NCI-H2171 treated with DMSO at 0.1 percent for 48 hours (cell line): ENCODE measurements at regions not wholly inside any gene's neighbourhood (a gene's known extent, or its start where the extent isn't known, plus 50 kb on each side); places are given as distances from the start of the nearest gene placed in this dataset.
"Not testable (repeated sequence)": the region's sequence is repeated elsewhere in the genome, so short reads cannot be mapped to it uniquely, and the experiment has no call there.

Source experiments
- DNase-seq: peaks from one replicate; lab custom pipeline; 2025; lab: John Stamatoyannopoulos, UW

DNA sequence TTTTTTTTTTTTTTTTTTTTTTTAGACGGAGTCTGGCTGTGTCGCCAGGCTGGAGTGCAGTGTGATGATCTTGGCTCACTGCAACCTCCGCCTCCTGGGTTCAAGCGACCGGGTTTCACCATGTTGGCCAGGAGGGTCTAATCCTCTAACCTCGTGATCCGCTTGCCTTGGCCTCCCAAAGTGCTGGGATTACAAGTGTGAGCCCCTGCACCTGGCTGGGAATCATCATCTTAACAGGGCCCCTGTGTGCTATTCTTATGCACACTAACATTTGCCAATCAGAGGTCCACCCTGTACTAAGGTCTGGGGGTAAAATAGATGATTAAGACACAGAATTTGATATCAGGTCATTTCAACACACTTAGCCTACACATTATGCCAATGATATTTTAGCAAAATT, 278.7 kb upstream of the CHRM3 start:
- DNase-seq, result no peak

GRCh38 chr1:239106689-239107088, 279.7 kb upstream of the CHRM3 start:
- DNase-seq, result not testable (repeated sequence)

DNA sequence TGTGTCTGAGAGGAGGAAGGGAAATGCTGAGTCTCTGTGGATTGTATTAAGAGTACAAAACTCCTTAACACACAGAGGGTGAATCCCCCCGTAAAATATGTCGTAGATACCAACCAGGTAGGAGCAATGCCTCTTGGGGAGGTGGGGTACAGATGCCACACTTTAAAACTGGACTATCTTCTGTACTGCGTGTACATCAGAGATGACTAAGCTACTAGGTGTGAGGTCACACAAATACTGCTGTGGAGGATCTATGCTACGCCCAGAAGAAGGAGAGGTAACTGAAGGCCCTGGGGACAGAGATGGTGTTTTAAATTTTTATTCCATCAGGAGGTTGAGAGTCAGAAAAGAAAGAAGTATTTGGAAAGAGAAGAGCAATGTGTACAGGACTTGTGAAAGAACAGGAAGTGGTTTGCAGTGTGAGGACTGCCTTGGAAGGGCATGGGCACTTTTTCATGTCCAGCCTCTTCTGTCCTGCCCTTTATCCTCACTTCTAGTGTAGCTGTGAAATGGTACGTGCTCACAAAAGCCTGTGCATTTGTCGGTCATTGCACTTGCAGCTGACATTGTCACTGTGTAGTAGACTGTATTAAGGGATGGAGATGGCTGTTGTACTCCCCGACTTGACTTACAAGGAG, 287.8 kb upstream of the CHRM3 start:
- DNase-seq, result no peak

GRCh38 chr1:239091537-239091936, 294.8 kb upstream of the CHRM3 start:
- DNase-seq, result no peak

GRCh38 chr1:239084459-239085080, 301.8 kb upstream of the CHRM3 start:
- no peak for DNase-seq

DNA sequence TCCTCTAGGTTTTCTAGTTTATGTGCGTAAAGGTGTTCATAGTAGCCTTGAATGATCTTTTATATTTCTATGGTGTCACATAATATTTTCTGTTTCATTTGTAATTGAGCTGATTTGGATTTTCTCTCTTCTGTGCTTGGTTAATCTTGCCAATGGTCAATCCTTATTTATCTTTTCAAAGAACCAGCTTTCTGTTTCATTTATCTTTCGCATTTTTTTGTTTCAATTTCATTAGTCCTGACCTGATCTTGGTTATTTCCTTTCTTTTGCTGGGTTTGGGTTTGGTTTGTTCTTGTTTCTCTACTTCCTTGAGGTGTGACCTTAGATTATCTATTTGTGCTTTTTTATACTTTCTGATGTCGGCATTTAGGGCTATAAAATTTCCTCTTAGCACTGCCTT, 304.4 kb upstream of the CHRM3 start:
- DNase-seq, result not testable (repeated sequence)

DNA sequence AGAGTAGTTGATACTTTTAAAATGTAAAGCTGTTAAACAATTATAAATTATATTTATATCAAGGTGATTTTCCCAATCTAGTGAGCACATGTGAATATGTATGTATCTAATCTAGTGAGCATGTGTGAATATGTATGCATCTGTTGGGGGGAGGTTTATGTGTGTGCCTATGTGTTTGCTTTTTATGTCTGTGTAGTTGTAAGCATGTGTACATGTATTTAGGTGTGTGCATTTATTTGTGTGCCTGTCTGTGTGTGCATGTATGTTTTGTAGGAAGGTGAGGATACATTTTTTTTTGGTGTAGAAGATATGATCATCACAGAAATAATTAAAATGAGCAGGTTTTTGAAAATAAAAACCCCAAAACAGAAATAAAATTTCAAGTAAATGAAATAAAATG, 318.9 kb upstream of the CHRM3 start:
- DNase-seq, result no peak

- no peak for DNase-seq
These were observed 319.3 kb upstream of the CHRM3 start for GRCh38 chr1:239067058-239067457.

DNA sequence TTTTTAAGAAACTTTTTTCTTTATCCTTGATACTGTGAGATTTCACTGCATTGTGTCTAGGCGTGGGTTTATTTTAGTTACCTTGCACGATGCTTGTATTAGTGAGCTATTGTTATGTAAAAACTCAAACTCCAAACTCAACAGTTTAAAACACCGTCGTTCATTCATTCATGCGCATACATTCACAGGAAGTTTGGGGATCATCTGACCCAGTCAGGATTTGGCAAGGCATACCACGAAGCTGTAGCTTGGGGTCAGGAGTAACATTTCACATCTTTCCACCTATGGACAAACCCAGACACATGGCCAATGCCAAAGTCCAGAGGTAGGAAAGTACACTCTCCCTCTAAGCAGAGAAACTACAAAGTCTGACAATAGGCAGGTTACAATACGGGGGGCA, 324.6 kb upstream of the CHRM3 start:
- DNase-seq, result no peak

GRCh38 chr1:239058190-239058589, 328.2 kb upstream of the CHRM3 start:
- no peak for DNase-seq

- no peak for DNase-seq
These were observed 329.4 kb upstream of the CHRM3 start for GRCh38 chr1:239056940-239057339.

DNA sequence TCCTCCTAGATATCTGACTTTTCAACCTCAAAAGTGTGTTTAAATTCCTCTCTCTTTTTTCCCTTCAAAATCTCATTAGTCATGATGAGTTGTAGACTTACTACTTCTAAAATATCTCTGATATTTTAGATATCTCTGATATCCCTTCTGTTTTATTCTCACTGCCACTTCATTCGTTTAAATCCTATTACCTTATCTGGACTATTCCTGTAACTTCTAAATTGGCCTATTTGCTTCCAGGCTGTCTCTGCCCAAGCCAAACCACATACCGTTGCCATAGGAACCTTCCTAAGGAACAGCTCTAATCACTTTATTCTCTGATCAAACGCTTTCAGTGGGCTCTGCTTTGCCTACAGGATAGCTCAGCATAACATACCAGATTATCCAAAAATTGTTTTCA, 333.1 kb upstream of the CHRM3 start:
- no peak for DNase-seq

DNA sequence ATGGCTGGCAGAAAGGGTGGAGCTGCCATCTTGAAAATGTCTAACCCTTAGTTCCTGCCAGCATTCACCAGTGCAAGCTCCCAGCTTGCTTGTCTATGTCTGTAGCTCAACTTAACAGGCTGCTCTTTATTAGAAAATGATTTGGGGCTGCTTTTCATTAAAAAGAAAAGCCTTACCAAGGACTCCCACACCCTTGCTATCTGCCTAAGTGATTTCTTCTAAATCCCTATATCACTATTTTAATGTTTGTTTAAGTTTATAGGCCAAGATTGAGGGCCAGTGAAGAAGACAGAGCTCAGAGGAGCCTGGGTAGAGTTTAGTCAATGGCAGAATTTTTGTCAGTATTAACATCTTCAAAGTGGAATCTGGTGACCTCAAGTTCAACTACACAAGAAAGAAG, 336.8 kb upstream of the CHRM3 start:
- DNase-seq, result no peak

- DNase-seq, result no peak
These were observed 341.5 kb upstream of the CHRM3 start for GRCh38 chr1:239044829-239045228.

GRCh38 chr1:239040523-239040922, 345.8 kb upstream of the CHRM3 start:
- DNase-seq, result no peak

DNA sequence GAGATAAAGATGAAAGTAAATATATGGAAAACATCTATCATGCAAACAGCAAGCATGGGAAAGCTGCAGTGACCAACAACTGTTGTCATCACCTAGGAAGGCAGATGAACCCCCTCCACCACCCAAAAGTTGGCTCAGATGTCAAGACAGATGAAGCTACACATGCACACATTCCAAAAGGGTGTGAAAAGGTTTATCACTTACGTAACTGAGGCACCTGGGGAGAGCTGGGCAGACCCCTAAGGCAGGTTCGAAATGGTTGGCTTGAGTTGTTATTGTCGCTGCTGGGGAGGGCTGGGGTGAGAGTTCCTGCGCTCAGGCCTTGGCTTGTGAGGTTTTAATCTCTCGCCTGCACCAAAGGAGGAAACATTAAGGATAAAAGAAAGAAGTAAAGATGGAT, 355.1 kb upstream of the CHRM3 start:
- no peak for DNase-seq

GRCh38 chr1:239025997-239026694, 360.2 kb upstream of the CHRM3 start:
- DNase-seq, result no peak

- no peak for DNase-seq
These were observed 361.1 kb upstream of the CHRM3 start for GRCh38 chr1:239025223-239025622.

DNA sequence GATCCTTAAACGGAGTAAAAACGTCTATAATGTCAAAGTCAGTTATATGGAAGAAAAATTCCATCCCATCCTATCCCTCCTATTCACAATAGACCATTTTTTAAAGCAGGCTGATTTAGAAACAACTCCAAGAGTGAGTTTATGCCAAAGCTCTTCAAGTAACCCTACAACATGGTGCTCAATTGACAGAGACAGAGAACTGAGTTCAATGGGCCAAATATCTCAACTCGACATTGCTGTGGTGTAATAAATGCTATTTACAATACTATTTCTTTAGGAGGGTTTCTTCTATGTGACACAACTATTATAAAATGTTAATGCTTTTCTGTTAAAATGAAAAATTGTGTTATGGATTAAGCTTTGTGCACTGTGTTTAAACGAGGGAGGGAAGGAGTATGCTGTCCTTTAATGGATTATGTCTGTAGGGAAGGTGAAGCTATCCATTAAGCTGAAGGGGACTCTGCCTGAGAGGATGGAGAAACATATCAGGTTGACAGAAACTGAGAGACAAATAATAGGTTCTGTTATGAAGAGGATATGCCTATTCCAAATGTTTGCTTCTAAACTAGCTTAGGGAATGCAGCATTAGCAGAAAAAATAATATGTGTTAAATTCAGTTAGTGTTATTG, 362.5 kb upstream of the CHRM3 start:
- DNase-seq, result no peak

DNA sequence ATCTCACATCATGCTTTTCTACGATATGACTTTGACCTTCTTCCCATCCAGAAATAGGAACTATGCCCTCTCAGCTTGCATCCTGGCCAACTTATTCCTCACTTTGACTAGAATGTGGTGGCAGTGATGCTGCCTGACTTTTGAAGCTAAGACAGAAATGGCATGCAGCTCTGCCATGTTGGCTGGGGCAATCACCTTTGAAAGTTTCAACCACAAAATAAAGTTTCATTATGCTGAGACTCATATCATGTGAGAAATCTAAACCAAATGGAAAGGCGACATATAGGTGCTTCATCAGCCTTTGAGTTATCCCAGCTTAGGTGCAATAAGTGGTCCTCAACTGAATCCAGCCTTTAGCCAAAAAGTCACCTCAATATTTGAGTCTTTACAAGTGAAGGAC, 370.0 kb upstream of the CHRM3 start:
- DNase-seq, result no peak

DNA sequence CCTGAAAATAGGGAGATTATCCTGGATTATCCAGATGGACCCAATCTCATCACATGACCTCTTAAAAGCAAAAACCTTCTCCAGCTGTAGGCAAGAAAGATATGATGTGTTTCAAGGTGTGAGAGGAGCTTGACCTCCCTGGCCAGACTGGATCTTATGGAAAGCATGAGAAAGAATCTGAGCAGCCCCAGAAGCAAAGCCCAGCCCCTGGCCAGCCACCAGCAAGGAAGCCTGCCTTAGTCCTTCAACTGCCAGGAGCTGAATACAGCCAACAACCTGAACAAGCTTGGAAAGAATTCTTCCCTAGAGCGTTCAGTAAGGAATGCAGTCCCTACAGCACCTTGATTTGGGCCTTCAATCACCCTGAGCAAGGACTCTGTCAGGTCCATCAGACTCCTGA, 375.0 kb upstream of the CHRM3 start:
- DNase-seq, result no peak

- no peak for DNase-seq
These were observed 377.8 kb upstream of the CHRM3 start for GRCh38 chr1:239008568-239008967.

GRCh38 chr1:239006276-239006675, 380.1 kb upstream of the CHRM3 start:
- DNase-seq, result no peak
